GM23338 (cell line): ENCODE measurements at regions not wholly inside any gene's neighbourhood (a gene's known extent, or its start where the extent isn't known, plus 50 kb on each side); places are given as distances from the start of the nearest gene placed in this dataset.
"Not testable (repeated sequence)": the region's sequence is repeated elsewhere in the genome, so short reads cannot be mapped to it uniquely, and the experiment has no call there.

ENCODE experiments used
- ATAC-seq: fragments of 200-7000 bp; cut with Tn5 transposase; 3 replicates; pipeline ENCODE4 v1.9.1; 2020
- DNase-seq: peaks from one replicate; pipeline ENCODE4 v3.0.0-alpha.2; 2015; ENCODE audit warnings: low spot score
- H2AFZ ChIP-seq: fragments of 200-600 bp; sonication (generic); 2 replicates; pipeline ENCODE4 v1.8.0; 2016; ENCODE audit warnings: antibody characterized with exemption, mild to moderate bottlenecking, moderate library complexity
- H3F3A ChIP-seq: fragments of 200-600 bp; sonication (generic); replicated peaks from 2 replicates; pipeline ENCODE4 v1.8.0; 2017; ENCODE audit warnings: antibody characterized with exemption, mixed run types, low read depth
- H3K27ac ChIP-seq: fragments of 200-600 bp; sonication (generic); 2 replicates; pipeline ENCODE4 v1.6.1; 2016; ENCODE audit warnings: low read depth
- H3K27me3 ChIP-seq: fragments of 200-600 bp; sonication (generic); 2 replicates; pipeline ENCODE4 v1.8.0; 2016; ENCODE audit warnings: mild to moderate bottlenecking, mixed run types, moderate library complexity; ENCODE audit not compliant: insufficient read depth
- H3K36me3 ChIP-seq: fragments of 200-600 bp; sonication (generic); 2 replicates; pipeline ENCODE4 v1.8.0; 2016; ENCODE audit warnings: mild to moderate bottlenecking; ENCODE audit not compliant: insufficient read depth
- H3K4me1 ChIP-seq: fragments of 200-600 bp; sonication (generic); 2 replicates; pipeline ENCODE4 v1.8.0; 2016; ENCODE audit warnings: mild to moderate bottlenecking, moderate library complexity; ENCODE audit not compliant: insufficient read depth
- H3K4me2 ChIP-seq: fragments of 200-600 bp; sonication (generic); 2 replicates; pipeline ENCODE4 v1.7.1; 2017; ENCODE audit warnings: mixed run types
- H3K4me3 ChIP-seq: fragments of 200-600 bp; sonication (generic); 2 replicates; pipeline ENCODE4 v1.6.1; 2016; ENCODE audit warnings: mixed run types
- H3K79me2 ChIP-seq: fragments of 200-600 bp; sonication (generic); replicated peaks from 2 replicates; pipeline ENCODE4 v1.8.0; 2017; ENCODE audit warnings: mild to moderate bottlenecking; ENCODE audit not compliant: insufficient read depth
- H3K9me2 ChIP-seq: fragments of 200-600 bp; sonication (generic); 2 replicates; pipeline ENCODE4 v1.8.0; 2017; ENCODE audit not compliant: insufficient read depth
- H4K20me1 ChIP-seq: fragments of 200-600 bp; sonication (generic); replicated peaks from 2 replicates; pipeline ENCODE4 v1.8.0; 2017; ENCODE audit warnings: mild to moderate bottlenecking; ENCODE audit not compliant: insufficient read depth
- H3K27ac Mint-ChIP-seq: 2 replicates; pipeline ENCODE4 v1.8.0; 2020; ENCODE audit warnings: inconsistent platforms, mild to moderate bottlenecking, moderate library complexity, mixed read lengths
- H3K27me3 Mint-ChIP-seq: 3 replicates; pipeline ENCODE4 v1.8.0; 2022; ENCODE audit warnings: low read depth, mild to moderate bottlenecking, moderate library complexity, mixed read lengths, inconsistent platforms; ENCODE audit not compliant: insufficient read depth, poor library complexity
- H3K36me3 Mint-ChIP-seq: 3 replicates; pipeline ENCODE4 v1.8.0; 2021; ENCODE audit warnings: low read depth, mild to moderate bottlenecking, inconsistent platforms, moderate library complexity, mixed read lengths
- H3K4me1 Mint-ChIP-seq: 3 replicates; pipeline ENCODE4 v1.8.0; 2020; ENCODE audit warnings: mild to moderate bottlenecking, inconsistent platforms, mixed read lengths
- H3K4me3 Mint-ChIP-seq: 3 replicates; pipeline ENCODE4 v1.8.0; 2021; ENCODE audit warnings: moderate library complexity, mild to moderate bottlenecking, inconsistent platforms, mixed read lengths
- H3K9me3 Mint-ChIP-seq: 3 replicates; pipeline ENCODE4 v1.8.0; 2020; ENCODE audit warnings: moderate library complexity, mild to moderate bottlenecking, inconsistent platforms, mixed read lengths
- CREB1 ChIP-seq: fragments of 250-450 bp; sonication (Bioruptor Pico); IDR thresholded peaks from 2 replicates; pipeline ENCODE4 v1.5.0; 2020; ENCODE audit warnings: low read depth, mild to moderate bottlenecking, moderate library complexity
- EZH2phosphoT487 ChIP-seq: fragments of 200-600 bp; sonication (generic); IDR thresholded peaks from one replicate; pipeline ENCODE4 v1.8.1; 2018; ENCODE audit warnings: antibody characterized with exemption; ENCODE audit not compliant: unreplicated experiment
- JUNB ChIP-seq: IDR thresholded peaks from one replicate; pipeline ENCODE4 v1.6.1; 2016; ENCODE audit warnings: antibody characterized with exemption; ENCODE audit not compliant: unreplicated experiment
- ZNF331 ChIP-seq: fragments of 250-450 bp; sonication (Bioruptor Pico); IDR thresholded peaks from 2 replicates; pipeline ENCODE4 v1.5.0; 2020; ENCODE audit warnings: low read depth, mild to moderate bottlenecking, moderate library complexity

- H2AFZ ChIP-seq: no peak overlapping the region
- H3K4me1 Mint-ChIP-seq: peaks cover 26% of the 10 kb centered on the region
- H3K9me3 Mint-ChIP-seq: peaks cover 16% of the 10 kb centered on the region
Measured at GRCh38 chr7:39758234-39758970, 135.0 kb downstream of the RALA start.

GRCh38 chr7:39761449-39761848 is 138.1 kb downstream of the RALA start:
- H3K36me3 Mint-ChIP-seq: peaks cover 15% of the 10 kb centered on the region
- peaks cover 27% of the 10 kb centered on the region for H3K4me1 ChIP-seq
- H3K27me3 Mint-ChIP-seq: no peaks in the 10 kb centered on the region
- H3K9me2 ChIP-seq: peaks cover 5% of the 10 kb centered on the region; the same call in 1 of the 2 replicates
- no peak overlapping the region for H3K4me3 Mint-ChIP-seq
- H3K36me3 ChIP-seq: peaks cover 4% of the 10 kb centered on the region; the same call in 1 of the 2 replicates
- peaks cover 13% of the 10 kb centered on the region; the same call in 2 of the 3 replicates for H3K9me3 Mint-ChIP-seq
- peaks cover 3% of the 10 kb centered on the region for H4K20me1 ChIP-seq
- H2AFZ ChIP-seq: no peak overlapping the region
- no peak for DNase-seq
- no peak overlapping the region for H3K27ac ChIP-seq
- no peaks in the 10 kb centered on the region for H3F3A ChIP-seq
- H3K4me1 Mint-ChIP-seq: peaks cover 32% of the 10 kb centered on the region
- H3K4me2 ChIP-seq: no peak overlapping the region
- TF ChIP-seq EZH2phosphoT487: no peak
- TF ChIP-seq CREB1 (CRISPR knock-in tag): no peak
- TF ChIP-seq JUNB: no peak
- H3K4me3 ChIP-seq: no peak overlapping the region
- no peaks in the 10 kb centered on the region for H3K79me2 ChIP-seq
- no peak for ATAC-seq
- H3K27ac Mint-ChIP-seq: no peak overlapping the region
- no peaks in the 10 kb centered on the region for H3K27me3 ChIP-seq

More at GRCh38 chr7:39758234-39758970, 135.0 kb downstream of the RALA start:
- Histone ChIP-seq H3K4me2 (no peak overlapping the region), H3K36me3 (peaks cover 4% of the 10 kb centered on the region; the same call in 1 of the 2 replicates), H3K27me3 (no peaks in the 10 kb centered on the region), H3K4me1 (peaks cover 26% of the 10 kb centered on the region), H4K20me1 (no peaks in the 10 kb centered on the region), H3K79me2 (peaks cover 5% of the 10 kb centered on the region), H3K9me2 (peaks cover 5% of the 10 kb centered on the region; the same call in 1 of the 2 replicates), H3K4me3 (no peak overlapping the region), H3F3A (no peaks in the 10 kb centered on the region), H3K27ac (no peak overlapping the region)
- no peak for DNase-seq
- TF ChIP-seq CREB1 (CRISPR knock-in tag): no peak
- no peak for TF ChIP-seq EZH2phosphoT487
- TF ChIP-seq ZNF331 (CRISPR knock-in tag): no peak
- H3K27ac Mint-ChIP-seq: no peak overlapping the region
- no peak for ATAC-seq
- H3K27me3 Mint-ChIP-seq: no peaks in the 10 kb centered on the region
- peaks cover 19% of the 10 kb centered on the region for H3K36me3 Mint-ChIP-seq
- no peak overlapping the region for H3K4me3 Mint-ChIP-seq

- not testable (repeated sequence) for H2AFZ ChIP-seq, ATAC-seq
- peaks cover 32% of the 10 kb centered on the region for H3K4me1 Mint-ChIP-seq
Measured at GRCh38 chr7:39762466-39762865, 139.1 kb downstream of the RALA start.

GRCh38 chr7:39762881-39763280 is 139.5 kb downstream of the RALA start:
- H3K36me3 Mint-ChIP-seq, H3K9me2 ChIP-seq, H3K36me3 ChIP-seq, H2AFZ ChIP-seq, H3F3A ChIP-seq, H3K9me3 Mint-ChIP-seq, H3K4me3 ChIP-seq, H3K4me3 Mint-ChIP-seq, H3K27ac Mint-ChIP-seq, DNase-seq, H3K79me2 ChIP-seq, ATAC-seq, H3K27me3 Mint-ChIP-seq, H3K27me3 ChIP-seq, H4K20me1 ChIP-seq: not testable (repeated sequence)
- peaks cover 32% of the 10 kb centered on the region for H3K4me1 Mint-ChIP-seq
- Histone ChIP-seq H3K4me2 (peak overlapping the region; percentile 49; the same call in 1 of the 2 replicates), H3K27ac (peak overlapping the region; percentile 63; the same call in 1 of the 2 replicates), H3K4me1 (peaks cover 24% of the 10 kb centered on the region)

More at GRCh38 chr7:39762466-39762865, 139.1 kb downstream of the RALA start:
- H3K79me2 ChIP-seq, H3K4me3 Mint-ChIP-seq, H3K27ac Mint-ChIP-seq, H3K9me2 ChIP-seq, H3K36me3 ChIP-seq, H3F3A ChIP-seq, H4K20me1 ChIP-seq, H3K36me3 Mint-ChIP-seq, H3K27me3 Mint-ChIP-seq, DNase-seq, H3K27me3 ChIP-seq, H3K4me3 ChIP-seq, H3K9me3 Mint-ChIP-seq: not testable (repeated sequence)
- Histone ChIP-seq H3K27ac (peak overlapping the region; percentile 63; the same call in 1 of the 2 replicates), H3K4me1 (peaks cover 27% of the 10 kb centered on the region), H3K4me2 (peak overlapping the region; percentile 49; the same call in 1 of the 2 replicates)

GRCh38 chr7:39765833-39766232 is 142.5 kb downstream of the RALA start:
- not testable (repeated sequence) for H3K9me3 Mint-ChIP-seq, H4K20me1 ChIP-seq, H3K36me3 Mint-ChIP-seq, H3K4me2 ChIP-seq, H3K27ac Mint-ChIP-seq, H3K36me3 ChIP-seq, ATAC-seq, H3K79me2 ChIP-seq, H3K27ac ChIP-seq, H3K27me3 Mint-ChIP-seq, H2AFZ ChIP-seq, H3K27me3 ChIP-seq, DNase-seq, H3F3A ChIP-seq, H3K9me2 ChIP-seq, H3K4me3 Mint-ChIP-seq, H3K4me3 ChIP-seq
- H3K4me1 Mint-ChIP-seq: peaks cover 32% of the 10 kb centered on the region
- H3K4me1 ChIP-seq: peaks cover 20% of the 10 kb centered on the region

- not testable (repeated sequence) for ATAC-seq, H3K9me2 ChIP-seq, H3K27ac ChIP-seq, DNase-seq, H3K9me3 Mint-ChIP-seq, H3K27me3 Mint-ChIP-seq, H3K79me2 ChIP-seq, H3K4me1 ChIP-seq, H3K4me2 ChIP-seq, H4K20me1 ChIP-seq, H3K27me3 ChIP-seq, H3K36me3 Mint-ChIP-seq, H3F3A ChIP-seq, H3K36me3 ChIP-seq, H3K27ac Mint-ChIP-seq, H3K4me3 ChIP-seq, H3K4me3 Mint-ChIP-seq, H2AFZ ChIP-seq
- H3K4me1 Mint-ChIP-seq: peaks cover 11% of the 10 kb centered on the region
Measured at GRCh38 chr7:39768439-39768838, 145.1 kb downstream of the RALA start.
